IPS-18c (cell line): ENCODE measurements at regions not wholly inside any gene's neighbourhood (a gene's known extent, or its start where the extent isn't known, plus 50 kb on each side); places are given as distances from the start of the nearest gene placed in this dataset.

ENCODE experiments used
- H3K4me3 ChIP-seq: 2 replicates; pipeline ENCODE4 v1.7.0; 2013; ENCODE audit warnings: low read depth, mild to moderate bottlenecking, low read length, moderate library complexity; ENCODE audit not compliant: insufficient read depth
- H3K9me3 ChIP-seq: one replicate; pipeline ENCODE4 v1.6.1; 2013; ENCODE audit warnings: mild to moderate bottlenecking, low read length, moderate library complexity; ENCODE audit not compliant: control insufficient read depth, insufficient read depth

- Histone ChIP-seq H3K9me3 (peaks cover 8% of the 10 kb centered on the region), H3K4me3 (no peak overlapping the region; the same call in 1 of the 2 replicates)
Observed at GRCh38 chr22:47474464-47474863, 712.0 kb downstream of the TBC1D22A start.

- H3K9me3 ChIP-seq, result peaks cover 13% of the 10 kb centered on the region
- no peak overlapping the region for H3K4me3 ChIP-seq
Observed at GRCh38 chr22:47472636-47473035, 710.2 kb downstream of the TBC1D22A start.

- Histone ChIP-seq H3K9me3 (peaks cover 11% of the 10 kb centered on the region), H3K4me3 (no peak overlapping the region)
Observed at GRCh38 chr22:47471406-47471805, 709.0 kb downstream of the TBC1D22A start.

GRCh38 chr22:47465809-47466208, 703.4 kb downstream of the TBC1D22A start:
- Histone ChIP-seq H3K9me3 (peaks cover 31% of the 10 kb centered on the region), H3K4me3 (no peak overlapping the region; the same call in 1 of the 2 replicates)

GRCh38 chr22:47465222-47465621, 702.8 kb downstream of the TBC1D22A start:
- Histone ChIP-seq H3K4me3 (no peak overlapping the region), H3K9me3 (peaks cover 35% of the 10 kb centered on the region)

- Histone ChIP-seq H3K4me3 (no peak overlapping the region), H3K9me3 (peaks cover 49% of the 10 kb centered on the region)
Observed at GRCh38 chr22:47463220-47463619, 700.8 kb downstream of the TBC1D22A start.

GRCh38 chr22:47460861-47461260, 698.4 kb downstream of the TBC1D22A start:
- H3K4me3 ChIP-seq, result no peak overlapping the region; the same call in 1 of the 2 replicates
- H3K9me3 ChIP-seq, result peaks cover 59% of the 10 kb centered on the region

- Histone ChIP-seq H3K4me3 (no peak overlapping the region; the same call in 1 of the 2 replicates), H3K9me3 (peaks cover 58% of the 10 kb centered on the region)
Observed at GRCh38 chr22:47460176-47460575, 697.7 kb downstream of the TBC1D22A start.

GRCh38 chr22:47458348-47458747, 695.9 kb downstream of the TBC1D22A start:
- Histone ChIP-seq H3K9me3 (peaks cover 49% of the 10 kb centered on the region), H3K4me3 (peak overlapping the region; percentile 20; the same call in 1 of the 2 replicates)

GRCh38 chr22:47457509-47458300, 695.3 kb downstream of the TBC1D22A start:
- Histone ChIP-seq H3K4me3 (peak overlapping the region; percentile 28; the same call in 1 of the 2 replicates), H3K9me3 (peaks cover 51% of the 10 kb centered on the region)

GRCh38 chr22:47457021-47457420, 694.6 kb downstream of the TBC1D22A start:
- no peak overlapping the region for H3K4me3 ChIP-seq
- H3K9me3 ChIP-seq, result peaks cover 54% of the 10 kb centered on the region

- Histone ChIP-seq H3K4me3 (no peak overlapping the region; the same call in 1 of the 2 replicates), H3K9me3 (peaks cover 56% of the 10 kb centered on the region)
Observed at GRCh38 chr22:47456031-47456430, 693.6 kb downstream of the TBC1D22A start.

- Histone ChIP-seq H3K4me3 (no peak overlapping the region), H3K9me3 (peaks cover 54% of the 10 kb centered on the region)
Observed at GRCh38 chr22:47453049-47453448, 690.6 kb downstream of the TBC1D22A start.

GRCh38 chr22:47452184-47452583, 689.7 kb downstream of the TBC1D22A start:
- peaks cover 50% of the 10 kb centered on the region for H3K9me3 ChIP-seq

GRCh38 chr22:47450876-47451475, 688.5 kb downstream of the TBC1D22A start:
- H3K9me3 ChIP-seq, result peaks cover 47% of the 10 kb centered on the region
- H3K4me3 ChIP-seq, result no peak overlapping the region

More at GRCh38 chr22:47452184-47452583, 689.7 kb downstream of the TBC1D22A start:
- H3K4me3 ChIP-seq, result no peak overlapping the region

- Histone ChIP-seq H3K9me3 (peaks cover 56% of the 10 kb centered on the region), H3K4me3 (no peak overlapping the region; the same call in 1 of the 2 replicates)
Observed at GRCh38 chr22:47449508-47450270, 687.2 kb downstream of the TBC1D22A start.
